NCI-H2196 treated with DMSO at 0.1 percent for 48 hours (cell line): ENCODE measurements at regions not wholly inside any gene's neighbourhood (a gene's known extent, or its start where the extent isn't known, plus 50 kb on each side); places are given as distances from the start of the nearest gene placed in this dataset.

ENCODE experiments used
- DNase-seq: peaks from one replicate; lab custom pipeline; 2025; ENCODE audit not compliant: unreplicated experiment; lab: John Stamatoyannopoulos, UW

DNA sequence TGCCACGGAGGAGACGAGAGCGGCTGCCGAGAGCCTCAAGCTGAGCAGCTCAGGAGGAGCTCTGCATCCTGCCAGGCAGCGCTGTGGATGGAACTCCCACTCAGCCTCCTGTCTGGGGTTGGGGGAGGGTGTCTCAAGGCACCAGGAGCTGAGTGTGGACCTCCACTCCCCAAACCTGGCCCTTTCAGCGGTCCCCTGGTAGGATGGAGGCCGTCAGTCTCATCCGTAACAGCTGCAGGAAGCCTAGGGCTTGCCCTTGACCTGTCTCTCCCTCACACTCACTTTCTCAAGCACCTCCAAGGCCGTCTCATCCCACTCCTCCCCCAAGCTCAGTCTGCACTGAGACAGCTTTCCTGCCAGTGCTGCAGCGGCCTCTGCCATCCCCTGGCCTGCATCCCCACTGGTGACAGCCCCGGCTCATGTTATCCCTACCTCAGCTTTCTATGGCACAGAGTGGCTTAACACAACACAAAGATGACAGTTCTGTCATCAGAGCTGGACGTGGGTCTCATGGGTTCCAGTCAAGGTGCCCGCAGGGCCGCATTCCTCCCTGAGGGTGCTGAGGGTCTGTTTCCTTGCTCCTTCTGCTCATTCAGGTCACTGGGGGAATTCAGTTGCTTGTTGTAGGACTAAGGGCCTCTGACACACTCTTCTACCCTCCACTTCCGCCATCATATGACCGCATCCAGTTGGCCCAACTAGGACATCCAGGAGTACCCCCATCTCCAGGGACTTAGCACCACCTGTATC lies 341.9 kb upstream of the B3GAT1 start:
- no peak for DNase-seq

DNA sequence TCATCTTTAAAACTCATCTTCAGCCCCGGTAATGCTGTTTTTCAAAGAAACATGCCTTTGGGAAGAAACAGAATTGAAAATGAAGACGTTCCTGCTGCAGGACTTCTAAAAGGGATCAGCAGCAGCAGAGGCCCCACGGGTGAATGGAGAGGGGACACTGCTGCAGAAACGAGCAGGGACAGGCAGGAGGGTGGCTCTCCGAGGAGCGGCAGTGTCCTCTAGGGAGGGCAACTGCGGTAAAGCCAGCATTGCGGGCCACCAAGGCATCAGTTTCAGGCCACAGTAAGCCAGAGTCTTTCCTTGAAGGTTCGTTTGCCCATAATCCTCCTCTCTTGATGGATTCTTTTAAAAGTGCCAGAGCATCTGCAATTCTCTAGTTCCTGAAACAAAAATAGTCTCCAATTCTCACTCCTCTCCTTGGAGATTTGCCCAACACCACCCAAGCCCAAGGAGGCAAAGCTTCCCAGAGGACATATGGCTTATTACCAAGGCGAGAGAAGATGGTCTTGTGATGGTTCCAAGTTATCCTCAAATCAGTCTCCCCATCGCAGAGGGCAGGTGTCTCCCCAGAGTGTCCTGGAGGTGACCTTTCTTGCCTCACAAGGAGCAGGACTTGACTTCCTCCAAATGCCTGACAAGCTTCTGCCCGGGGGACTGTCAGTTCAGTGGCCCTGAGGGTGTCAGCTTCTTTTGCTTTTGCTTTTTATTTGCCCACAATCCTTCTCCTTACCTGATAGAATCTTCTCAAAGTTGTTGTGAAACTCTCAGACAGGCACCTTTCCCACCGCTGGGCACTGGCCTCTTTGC lies 341.1 kb upstream of the B3GAT1 start:
- DNase-seq, result no peak

- no peak for DNase-seq
Measured at GRCh38 chr11:134752526-134752925, 340.5 kb upstream of the B3GAT1 start.

GRCh38 chr11:134751766-134752165 lies 339.7 kb upstream of the B3GAT1 start:
- no peak for DNase-seq

- DNase-seq, result no peak
Measured at GRCh38 chr11:134751031-134751585, 339.1 kb upstream of the B3GAT1 start.

DNA sequence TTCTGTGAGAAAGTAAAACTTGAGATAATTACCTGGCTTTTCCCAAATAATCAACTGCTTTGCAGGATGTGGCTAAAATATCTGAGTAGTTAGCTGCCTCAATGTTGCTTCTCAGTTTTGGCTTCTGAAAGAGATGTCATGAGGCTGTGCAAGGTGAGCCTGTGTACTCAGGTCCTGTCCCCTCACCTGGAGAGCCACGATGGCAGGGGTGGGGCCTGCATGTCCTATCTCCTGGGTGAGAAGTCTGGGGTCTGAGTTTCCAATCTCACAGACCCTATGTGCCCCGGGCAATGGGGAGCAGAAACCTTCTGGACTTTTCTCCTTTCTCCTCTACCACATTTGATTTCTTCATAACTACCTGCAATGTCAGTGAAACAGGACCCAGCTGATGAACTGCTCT lies 338.6 kb upstream of the B3GAT1 start:
- DNase-seq, result no peak

DNA sequence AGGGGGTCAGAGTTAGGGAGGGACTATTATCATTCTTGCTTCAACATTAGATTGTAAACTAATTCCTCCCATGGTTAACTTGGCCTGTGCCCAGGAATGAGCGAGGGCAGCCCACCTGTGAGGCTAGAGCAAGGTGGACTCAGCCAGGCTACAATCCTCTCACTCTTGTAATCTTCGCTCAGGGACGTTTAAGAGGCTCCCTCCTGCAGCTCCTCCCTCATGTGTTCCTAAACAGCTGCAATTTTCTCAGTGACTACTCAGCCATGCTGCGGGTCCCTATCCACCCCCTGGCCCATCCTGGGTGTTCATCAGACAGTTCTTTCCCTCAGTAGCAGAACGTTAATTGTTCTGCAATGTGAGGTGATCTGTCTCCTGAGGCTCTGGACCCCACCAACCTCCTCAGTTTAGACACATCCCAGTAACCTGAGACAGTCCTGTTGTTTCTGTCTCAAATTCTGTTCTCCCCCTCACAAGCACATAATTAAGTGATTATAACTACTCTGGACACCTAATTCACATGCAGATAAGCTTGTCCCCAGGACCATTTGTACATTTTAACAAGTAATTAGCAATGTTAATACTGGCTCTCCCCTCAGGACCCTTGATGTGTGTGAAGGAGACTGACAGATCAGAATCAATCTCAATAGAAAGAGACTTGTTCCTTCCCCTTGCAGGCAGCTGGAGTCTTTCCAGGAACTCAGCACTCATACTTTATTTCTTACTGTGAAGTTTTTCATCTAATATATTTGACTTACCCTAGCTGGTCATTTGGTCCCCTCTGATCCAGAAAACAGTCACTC lies 337.2 kb upstream of the B3GAT1 start:
- no peak for DNase-seq

- no peak for DNase-seq
Measured at GRCh38 chr11:134746609-134747008, 334.6 kb upstream of the B3GAT1 start.

- DNase-seq, result no peak
Measured at GRCh38 chr11:134745456-134745855, 333.4 kb upstream of the B3GAT1 start.

GRCh38 chr11:134743820-134744195 lies 331.8 kb upstream of the B3GAT1 start:
- DNase-seq, result no peak

DNA sequence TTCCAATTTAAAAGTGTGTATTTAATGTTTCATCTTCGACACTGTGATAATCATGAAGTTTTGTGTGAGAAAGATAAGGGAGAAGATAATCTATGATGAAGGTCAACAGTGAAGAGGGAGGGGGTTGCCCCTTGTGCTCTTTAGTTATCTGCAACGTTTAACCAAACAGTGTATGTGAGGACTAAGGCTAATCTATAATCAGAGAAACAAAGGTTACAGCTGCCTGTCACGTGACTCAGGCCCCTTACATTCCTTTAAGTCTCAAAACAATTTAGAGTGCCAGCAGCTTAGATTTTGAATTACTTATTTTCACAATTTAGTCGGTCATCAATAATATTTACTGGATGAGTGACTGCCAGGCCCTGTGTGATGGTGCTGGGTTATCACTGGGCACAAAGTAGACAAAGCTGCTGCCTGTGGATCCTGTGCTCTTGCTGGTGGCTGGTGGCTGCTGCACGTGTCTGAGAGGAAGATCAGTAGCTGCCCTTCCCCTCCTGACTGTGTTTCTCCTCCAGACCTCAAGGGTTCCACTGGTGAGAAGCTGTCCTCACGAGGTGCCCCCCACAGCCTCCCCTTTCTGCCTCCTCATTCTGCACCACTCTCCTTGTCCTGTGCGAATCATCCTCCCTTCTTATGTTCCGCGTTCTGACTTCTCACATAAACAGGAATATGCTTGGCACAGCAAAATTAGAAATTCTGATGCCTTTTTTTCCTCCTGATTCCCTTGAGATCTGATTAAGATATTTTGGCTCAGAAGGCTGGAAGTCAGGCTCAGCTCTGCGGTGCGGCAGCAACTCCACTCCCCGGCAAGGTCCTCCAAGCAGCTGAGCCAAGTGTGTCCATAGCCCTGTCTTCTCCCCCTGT lies 331.1 kb upstream of the B3GAT1 start:
- DNase-seq, result no peak

DNA sequence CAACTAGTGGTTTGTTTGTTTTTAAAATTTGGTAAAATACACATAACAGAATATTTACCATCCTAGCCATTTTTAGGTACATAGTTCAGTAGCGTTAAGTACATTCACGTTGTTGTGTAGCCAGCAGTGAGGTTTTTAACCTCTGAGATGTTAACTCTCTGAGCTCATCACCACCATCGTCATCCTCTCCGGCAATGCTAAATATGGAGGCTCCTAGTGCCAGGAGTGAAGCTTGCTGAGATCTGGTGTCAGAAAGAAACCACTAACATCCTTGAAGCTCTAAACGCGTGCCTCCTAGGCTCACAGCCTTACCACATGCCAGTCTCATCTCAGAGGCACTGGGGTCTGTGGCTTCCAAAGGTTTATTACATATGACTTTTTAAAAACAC lies 330.2 kb upstream of the B3GAT1 start:
- DNase-seq, result no peak

DNA sequence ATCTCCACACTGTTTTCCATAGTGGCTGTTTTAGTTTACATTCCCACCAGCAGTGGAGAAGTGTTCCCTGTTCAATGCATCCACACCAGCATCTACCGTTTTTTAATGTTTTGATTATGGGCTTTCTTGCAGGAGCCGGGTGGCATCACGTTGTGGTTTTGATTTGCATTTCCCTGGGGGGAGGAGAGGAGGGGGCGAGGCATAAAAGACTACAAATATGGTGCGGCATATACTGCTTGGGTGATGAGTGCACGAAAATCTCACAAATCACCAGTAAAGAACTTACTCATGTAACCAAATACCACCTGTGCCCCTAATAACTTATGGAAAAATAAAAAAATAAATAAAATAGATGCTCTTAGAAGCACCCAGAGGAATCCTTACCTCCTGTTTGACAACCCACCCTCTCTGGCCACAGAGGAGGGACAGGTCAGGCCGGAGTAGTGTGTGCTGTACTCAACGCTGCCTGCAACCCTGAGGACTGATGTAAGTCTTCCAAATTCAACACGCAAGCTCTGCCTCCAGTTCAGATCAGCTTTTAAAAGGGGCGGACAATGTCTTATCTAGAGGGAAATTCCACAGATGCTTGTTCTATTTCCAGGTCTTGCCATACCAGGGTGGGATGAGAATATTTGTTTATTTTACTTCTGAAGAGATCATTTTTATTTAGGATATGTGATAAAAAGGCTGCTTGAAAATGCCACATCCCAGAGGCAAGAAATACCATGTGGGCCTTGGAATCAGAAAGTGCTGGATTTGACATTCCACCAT lies 329.6 kb upstream of the B3GAT1 start:
- no peak for DNase-seq

- DNase-seq, result no peak
Measured at GRCh38 chr11:134740590-134741261, 328.7 kb upstream of the B3GAT1 start.

DNA sequence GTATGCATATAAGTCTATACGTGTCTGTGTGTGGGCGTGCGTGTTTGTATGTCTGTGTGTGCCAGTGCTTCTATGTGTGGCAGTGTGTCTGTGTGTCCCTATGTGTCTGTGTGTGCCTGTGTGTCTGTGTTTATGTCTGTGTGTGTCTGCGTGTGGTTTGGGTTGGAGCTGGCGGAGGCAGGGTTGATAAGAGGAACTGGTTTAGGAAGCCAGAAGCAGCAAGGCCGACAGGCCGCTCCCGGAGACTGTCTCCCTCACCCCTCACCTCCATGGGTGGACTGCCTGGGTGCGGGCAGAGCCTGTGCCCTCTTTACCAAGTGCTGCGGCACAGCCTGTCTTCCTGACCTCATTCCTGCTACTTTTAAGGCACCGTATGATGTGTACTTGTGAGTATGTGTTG lies 327.1 kb upstream of the B3GAT1 start:
- no peak for DNase-seq

DNA sequence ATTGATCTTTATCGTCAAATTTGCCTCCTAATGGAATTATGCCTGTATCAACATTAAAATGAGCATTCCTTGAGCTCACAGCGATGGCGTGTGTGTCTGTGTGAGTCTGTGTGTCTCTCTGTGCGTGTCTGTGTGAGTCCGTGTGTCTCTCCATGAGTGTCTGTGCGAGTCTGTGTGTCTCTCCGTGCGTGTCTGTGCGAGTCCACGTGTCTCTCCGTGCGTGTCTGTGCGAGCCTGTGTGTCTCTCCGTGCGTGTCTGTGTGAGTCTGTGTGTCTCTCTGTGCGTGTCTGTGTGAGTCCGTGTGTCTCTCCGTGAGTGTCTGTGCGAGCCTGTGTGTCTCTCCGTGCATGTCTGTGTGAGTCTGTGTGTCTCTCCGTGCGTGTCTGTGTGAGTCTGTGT lies 326.5 kb upstream of the B3GAT1 start:
- no peak for DNase-seq

GRCh38 chr11:134737563-134738510 lies 325.8 kb upstream of the B3GAT1 start:
- DNase-seq, result no peak
